ENCODE measurements at regions not wholly inside any gene's neighbourhood (a gene's known extent, or its start where the extent isn't known, plus 50 kb on each side); places are given as distances from the start of the nearest gene placed in this dataset.
"Not testable (repeated sequence)": the region's sequence is repeated elsewhere in the genome, so short reads cannot be mapped to it uniquely, and the experiment has no call there.

DNA sequence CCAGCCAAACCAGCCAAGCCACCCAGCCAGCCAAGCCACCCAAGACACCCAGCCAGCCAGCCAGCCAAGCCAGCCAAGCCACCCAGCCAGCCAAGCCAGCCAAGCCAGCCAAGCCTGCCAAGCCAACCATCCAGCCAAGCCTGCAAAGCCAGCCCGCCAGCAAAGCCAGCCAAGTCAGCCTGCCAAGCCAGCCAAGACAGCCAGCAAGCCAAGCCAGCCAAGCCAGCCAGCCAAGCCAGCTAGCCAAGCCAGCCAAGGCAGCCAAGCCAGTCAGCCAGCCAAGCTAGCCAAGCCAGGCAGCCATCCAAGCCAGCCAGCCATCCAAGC lies 331.7 kb upstream of the PLGLB2 start:
- H3K4me3 ChIP-seq; H3K27ac ChIP-seq; ATAC-seq; H3K27me3 ChIP-seq; H3K36me3 ChIP-seq; intact Hi-C loops (cut with DNase I); H3K4me1 ChIP-seq; H3K9me3 ChIP-seq: not testable (repeated sequence)
- DNase-seq: peak in 2 of 4 donors; percentile 37 to 85

DNA sequence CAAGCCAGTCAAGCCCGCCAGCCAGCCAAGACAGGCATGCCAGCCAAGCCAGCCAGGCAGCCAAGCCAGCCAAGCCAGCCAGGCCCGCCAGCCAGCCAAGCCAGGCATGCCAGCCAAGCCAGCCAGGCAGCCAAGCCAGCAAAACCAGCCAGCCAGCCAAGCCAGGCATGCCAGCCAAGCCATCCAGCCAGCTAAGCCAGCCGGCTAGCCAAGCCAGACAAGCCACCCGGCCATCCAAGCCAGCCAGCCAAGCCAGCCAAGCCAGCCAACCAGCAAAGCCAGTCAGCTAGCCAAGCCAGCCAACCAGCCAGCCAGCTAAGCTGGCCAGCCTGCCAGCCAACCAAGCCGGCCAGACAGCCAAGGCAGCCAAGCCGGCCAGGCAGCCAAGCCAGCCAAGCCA lies 330.7 kb upstream of the PLGLB2 start:
- H3K4me1 ChIP-seq; H3K4me3 ChIP-seq; H3K27me3 ChIP-seq; ATAC-seq; H3K27ac ChIP-seq; intact Hi-C loops (cut with DNase I); H3K36me3 ChIP-seq; H3K9me3 ChIP-seq: not testable (repeated sequence)
- peak in 1 of 4 donors; percentile 26 for DNase-seq

- H3K27ac ChIP-seq; H3K36me3 ChIP-seq; H3K4me1 ChIP-seq; ATAC-seq; H3K27me3 ChIP-seq; H3K9me3 ChIP-seq; H3K4me3 ChIP-seq; intact Hi-C loops (cut with DNase I): not testable (repeated sequence)
- DNase-seq: peak in 1 of 4 donors; percentile 79
These were observed 329.9 kb upstream of the PLGLB2 start for GRCh38 chr2:87417742-87418567.

DNA sequence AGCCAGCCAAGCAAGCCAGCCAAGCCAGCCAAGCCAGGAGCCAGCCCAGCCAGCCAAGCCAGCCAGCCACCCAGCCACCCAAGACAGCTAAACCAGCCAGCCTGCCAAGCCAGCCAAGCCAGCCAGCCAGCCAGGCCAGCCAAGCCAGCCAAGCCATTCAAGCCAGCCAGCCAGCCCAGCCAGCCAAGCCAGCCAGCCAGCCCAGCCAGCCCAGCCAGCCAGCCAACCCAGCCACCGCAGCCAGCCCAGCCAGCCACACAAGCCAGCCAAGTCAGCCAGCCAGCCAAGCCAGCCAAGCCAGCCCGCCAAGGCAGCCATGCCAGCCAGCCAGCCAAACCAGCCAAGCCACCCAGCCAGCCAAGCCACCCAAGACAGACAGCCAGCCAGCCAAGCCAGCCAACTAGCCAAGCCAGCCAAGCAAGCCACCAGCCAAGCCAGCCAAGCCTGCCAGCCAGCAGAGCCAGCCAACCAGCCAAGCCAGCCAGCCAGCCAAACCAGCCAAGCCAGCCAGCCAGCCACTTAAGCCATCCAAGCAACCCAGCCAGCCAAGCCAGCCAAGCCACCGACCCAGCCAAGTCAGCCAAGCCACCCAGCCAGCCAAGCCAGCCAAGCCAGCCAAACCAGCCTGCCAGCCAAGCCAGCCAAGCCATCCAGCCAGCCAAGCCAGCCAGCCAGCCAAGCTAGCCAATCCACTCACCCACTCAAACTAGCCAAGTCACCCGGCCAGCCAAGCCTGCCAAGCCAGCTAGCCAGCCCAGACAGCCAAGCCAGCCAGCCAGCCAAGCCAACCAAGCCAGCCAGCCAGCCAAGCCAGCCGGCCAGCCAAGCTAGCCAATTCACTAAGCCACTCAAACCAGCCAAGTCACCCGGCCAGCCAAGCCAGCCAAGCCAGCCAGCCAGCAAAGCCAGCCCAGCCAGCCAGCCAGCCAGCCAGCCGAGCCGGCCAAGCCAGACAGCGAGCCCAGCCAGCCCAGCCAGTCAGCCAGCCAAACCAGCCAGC lies 328.8 kb upstream of the PLGLB2 start:
- H3K27me3 ChIP-seq; H3K36me3 ChIP-seq; H3K27ac ChIP-seq; ATAC-seq; H3K9me3 ChIP-seq; H3K4me3 ChIP-seq; H3K4me1 ChIP-seq; intact Hi-C loops (cut with DNase I): not testable (repeated sequence)
- peak in 1 of 4 donors; percentile 77 for DNase-seq

DNA sequence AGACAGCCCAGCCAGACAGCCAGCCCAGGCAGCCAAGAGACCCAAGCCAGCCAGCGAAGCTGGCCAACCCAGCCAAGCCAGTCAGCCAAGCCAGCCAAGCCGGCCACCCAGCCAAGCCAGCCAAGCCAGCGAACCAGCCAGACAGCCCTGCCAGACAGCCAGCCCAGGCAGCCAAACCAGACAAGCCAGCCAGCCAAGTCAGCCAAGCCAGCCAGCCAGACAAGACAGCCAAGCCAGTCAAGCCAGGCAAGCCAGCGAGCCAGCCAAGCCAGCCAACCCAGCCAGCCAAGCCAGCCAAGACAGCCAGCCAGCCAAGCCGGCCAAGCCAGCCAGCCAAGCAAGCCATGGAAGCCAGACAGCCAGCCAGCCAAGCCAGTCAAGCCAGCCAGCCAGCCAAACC lies 327.9 kb upstream of the PLGLB2 start:
- H3K27ac ChIP-seq; ATAC-seq; intact Hi-C loops (cut with DNase I); DNase-seq; H3K27me3 ChIP-seq; H3K4me3 ChIP-seq; H3K9me3 ChIP-seq; H3K36me3 ChIP-seq; H3K4me1 ChIP-seq: not testable (repeated sequence)

- H3K9me3 ChIP-seq; H3K4me1 ChIP-seq; intact Hi-C loops (cut with DNase I); H3K27me3 ChIP-seq; ATAC-seq; H3K36me3 ChIP-seq; H3K4me3 ChIP-seq; H3K27ac ChIP-seq: not testable (repeated sequence)
- peak in 1 of 4 donors; percentile 51 for DNase-seq
These were observed 326.9 kb upstream of the PLGLB2 start for GRCh38 chr2:87420954-87421353.

- H3K4me3 ChIP-seq; H3K4me1 ChIP-seq; ATAC-seq; H3K36me3 ChIP-seq; H3K9me3 ChIP-seq; H3K27me3 ChIP-seq; intact Hi-C loops (cut with DNase I); H3K27ac ChIP-seq: not testable (repeated sequence)
- peak in 1 of 4 donors; percentile 32 for DNase-seq
These were observed 323.8 kb upstream of the PLGLB2 start for GRCh38 chr2:87423796-87424762.

DNA sequence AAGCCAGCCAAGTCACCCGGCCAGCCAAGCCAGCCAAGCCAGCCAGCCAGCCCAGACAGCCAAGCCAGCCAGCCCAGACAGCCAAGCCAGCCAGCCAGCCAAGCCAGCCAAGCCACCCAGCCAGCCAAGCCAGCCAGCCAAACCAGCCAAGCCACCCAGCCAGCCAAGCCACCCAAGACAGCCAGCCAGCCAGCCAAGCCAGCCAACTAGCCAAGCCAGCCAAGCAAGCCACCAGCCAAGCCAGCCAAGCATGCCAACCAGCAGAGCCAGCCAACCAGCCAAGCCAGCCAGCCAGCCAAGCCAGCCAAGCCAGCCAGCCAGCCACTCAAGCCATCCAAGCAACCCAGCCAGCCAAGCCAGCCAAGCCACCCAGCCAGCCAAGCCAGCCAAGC lies 323.1 kb upstream of the PLGLB2 start:
- H3K27ac ChIP-seq; H3K4me3 ChIP-seq; ATAC-seq; H3K4me1 ChIP-seq; H3K9me3 ChIP-seq; intact Hi-C loops (cut with DNase I); H3K36me3 ChIP-seq; H3K27me3 ChIP-seq: not testable (repeated sequence)
- DNase-seq: peak in 1 of 4 donors; percentile 21

DNA sequence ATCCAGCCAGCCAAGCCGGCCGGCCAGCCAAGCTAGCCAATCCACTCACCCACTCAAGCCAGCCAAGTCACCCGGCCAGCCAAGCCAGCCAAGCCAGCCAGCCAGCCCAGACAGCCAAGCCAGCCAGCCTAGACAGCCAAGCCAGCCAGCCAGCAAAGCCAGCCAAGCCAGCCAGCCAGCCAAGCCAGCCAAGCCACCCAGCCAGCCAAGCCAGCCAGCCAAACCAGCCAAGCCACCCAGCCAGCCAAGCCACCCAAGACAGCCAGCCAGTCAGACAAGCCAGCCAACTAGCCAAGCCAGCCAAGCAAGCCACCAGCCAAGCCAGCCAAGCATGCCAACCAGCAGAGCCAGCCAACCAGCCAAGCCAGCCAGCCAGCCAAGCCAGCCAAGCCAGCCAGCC lies 322.7 kb upstream of the PLGLB2 start:
- H3K9me3 ChIP-seq; H3K36me3 ChIP-seq; H3K4me1 ChIP-seq; ATAC-seq; intact Hi-C loops (cut with DNase I); H3K4me3 ChIP-seq; H3K27ac ChIP-seq; H3K27me3 ChIP-seq: not testable (repeated sequence)
- DNase-seq: peak in 1 of 4 donors; percentile 39

DNA sequence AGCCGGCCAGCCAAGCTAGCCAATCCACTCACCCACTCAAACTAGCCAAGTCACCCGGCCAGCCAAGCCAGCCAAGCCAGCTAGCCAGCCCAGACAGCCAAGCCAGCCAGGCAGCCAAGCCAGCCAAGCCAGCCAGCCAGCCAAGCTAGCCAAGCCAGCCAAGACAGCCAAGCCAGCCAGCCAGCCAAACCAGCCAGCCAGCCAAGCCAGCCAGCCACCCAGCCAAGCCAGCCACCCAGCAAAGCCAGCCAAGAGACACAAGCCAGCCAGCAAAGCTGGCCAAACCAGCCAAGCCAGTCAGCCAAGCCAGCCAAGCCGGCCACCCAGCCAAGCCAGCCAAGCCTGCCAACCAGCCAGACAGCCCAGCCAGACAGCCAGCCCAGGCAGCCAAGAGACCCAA lies 322.2 kb upstream of the PLGLB2 start:
- H3K4me1 ChIP-seq; H3K4me3 ChIP-seq; intact Hi-C loops (cut with DNase I); H3K9me3 ChIP-seq; H3K36me3 ChIP-seq; H3K27me3 ChIP-seq; ATAC-seq; H3K27ac ChIP-seq: not testable (repeated sequence)
- peak in 1 of 4 donors; percentile 65 for DNase-seq

DNA sequence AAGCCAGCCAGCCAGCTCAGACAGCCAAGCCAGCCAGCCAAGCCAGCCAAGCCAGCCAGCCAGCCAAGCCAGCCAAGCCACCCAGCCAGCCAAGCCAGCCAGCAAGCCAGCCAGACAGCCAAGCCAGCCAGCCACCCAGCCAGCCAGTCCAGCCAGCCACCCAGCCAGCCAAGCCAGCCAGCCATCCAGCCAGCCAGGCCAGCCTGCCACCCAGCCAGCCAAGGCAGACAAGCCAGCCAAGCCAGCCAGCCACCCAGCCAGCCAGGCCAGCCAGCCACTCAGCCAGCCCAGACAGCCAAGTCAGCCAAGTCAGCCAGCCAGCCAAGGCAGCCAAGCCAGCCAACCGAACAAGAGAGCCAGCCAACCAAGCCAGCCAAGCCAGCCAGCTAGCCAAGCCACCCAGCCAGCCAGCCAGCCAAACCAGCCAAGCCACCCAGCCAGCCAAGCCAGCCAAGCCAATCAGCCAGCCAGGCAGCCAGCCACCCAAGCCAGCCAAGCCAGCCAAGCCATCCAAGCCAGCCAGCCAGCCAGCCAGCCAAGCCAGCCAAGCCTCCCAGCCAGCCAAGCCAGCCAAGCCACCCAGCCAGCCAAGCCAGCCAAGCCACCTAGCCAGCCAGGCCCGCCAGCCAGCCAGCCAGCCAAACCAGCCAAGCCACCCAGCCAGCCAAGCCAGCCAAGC lies 319.3 kb upstream of the PLGLB2 start:
- H3K36me3 ChIP-seq; H3K4me1 ChIP-seq; H3K27ac ChIP-seq; H3K27me3 ChIP-seq; ATAC-seq; H3K9me3 ChIP-seq; intact Hi-C loops (cut with DNase I); H3K4me3 ChIP-seq: not testable (repeated sequence)
- peak in 1 of 4 donors; percentile 84 for DNase-seq

All from left lung (tissue), 4 donors.